Aorta (tissue), 5 donors: ENCODE measurements at regions not wholly inside any gene's neighbourhood (a gene's known extent, or its start where the extent isn't known, plus 50 kb on each side); places are given as distances from the start of the nearest gene placed in this dataset.

Source experiments
- ATAC-seq: fragments of 200-7000 bp; cut with Tn5 transposase; one replicate; pipeline ENCODE4 v1.9.1; 2022; ENCODE audit warnings: moderate library complexity; ENCODE audit not compliant: low FRiP score
- DNase-seq, 2 donors: peaks; one replicate each; pipeline ENCODE4 v3.0.0-alpha.2; 2020
- H3K27ac ChIP-seq, 2 donors: one replicate each; pipeline ENCODE4 v1.5.1; 2013; ENCODE audit warnings: low read length in 2 of 2, mild to moderate bottlenecking in 2 of 2, moderate library complexity in 2 of 2, control low read depth in 1 of 2, inconsistent platforms in 1 of 2, low read depth in 1 of 2
- H3K27me3 ChIP-seq, 2 donors: one replicate each; pipeline ENCODE4 v1.6.1; 2013; ENCODE audit warnings: control low read depth in 1 of 2, low read length in 1 of 2, mild to moderate bottlenecking in 1 of 2, moderate library complexity in 1 of 2; ENCODE audit not compliant: insufficient read depth in 2 of 2, control insufficient read depth in 1 of 2
- H3K36me3 ChIP-seq, 2 donors: one replicate each; pipeline ENCODE4 v1.6.1; 2013; ENCODE audit warnings: control low read depth in 1 of 2, low read length in 1 of 2, mild to moderate bottlenecking in 1 of 2; ENCODE audit not compliant: insufficient read depth in 2 of 2, control insufficient read depth in 1 of 2
- H3K4me1 ChIP-seq, 2 donors: one replicate each; pipeline ENCODE4 v1.6.1; 2013; ENCODE audit warnings: low read length in 2 of 2, control low read depth in 1 of 2, mild to moderate bottlenecking in 1 of 2, moderate library complexity in 1 of 2; ENCODE audit not compliant: insufficient read depth in 2 of 2, control insufficient read depth in 1 of 2
- H3K4me3 ChIP-seq, 2 donors: one replicate each; pipeline ENCODE4 v1.5.1; 2013; ENCODE audit warnings: low read length in 2 of 2, control low read depth in 1 of 2, mild to moderate bottlenecking in 1 of 2
- H3K9me3 ChIP-seq: one replicate; pipeline ENCODE4 v1.6.1; 2013; ENCODE audit warnings: mild to moderate bottlenecking, low read length; ENCODE audit not compliant: control insufficient read depth
- WGBS, 2 donors: extraction: QIAGEN DNeasy Blood & Tissue Kit; methylation state at CpG; one replicate each; pipeline ENCODE4 v1.1.7; 2013; 5-methylcytosine and 5-hydroxymethylcytosine counted together
- intact Hi-C, 2 donors: fragments of 100-400 bp; cut with DNase I; formaldehyde crosslinking; loops; one replicate each; pipeline versions ENCODE4 v1.14.2 to v1.15.0; 2022
- donor health status: healthy with polysubstance abuse.
- donor health status: Bipolar disorder and iron deficiency.
- donor health status: DM: no; HTN: no; CAD: no.
- donor health status: DM: no; HTN: no; CAD: no.
- donor health status: DM: yes; HTN: yes; CAD: no.

DNA sequence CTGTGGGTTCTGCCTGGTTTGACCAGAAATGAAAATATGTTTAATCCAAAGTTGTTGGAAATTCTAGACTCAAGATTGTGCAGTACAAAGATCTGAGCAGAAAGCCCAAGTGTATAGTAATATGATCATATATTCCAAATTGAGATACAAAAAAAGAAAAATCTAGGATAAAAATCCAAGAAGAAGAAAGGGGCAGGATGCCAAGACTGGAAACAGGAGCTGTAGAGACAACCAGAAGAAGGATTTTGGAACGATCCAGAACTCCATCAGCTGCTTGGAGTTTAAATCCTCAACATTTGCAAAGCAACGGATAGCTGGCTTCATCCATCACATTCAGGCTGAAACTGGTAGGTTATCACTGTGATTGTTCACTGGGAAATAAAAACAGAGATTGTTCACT lies 333.6 kb upstream of the UBE2E3 start:
- no peak for ATAC-seq
- intact Hi-C loops = no loop called here
- WGBS, 2 donors = 41 to 44% methylated on average over 2 of the region's 2 CpGs
- no peaks in the 10 kb centered on the region for H3K36me3 ChIP-seq
- no peak for DNase-seq
- H3K9me3 ChIP-seq = no peaks in the 10 kb centered on the region
- peaks cover 0 to 3% of the 10 kb centered on the region in 2 donors for H3K27me3 ChIP-seq
- H3K27ac ChIP-seq = no peak overlapping the region
- H3K4me1 ChIP-seq = no peaks in the 10 kb centered on the region
- H3K4me3 ChIP-seq = no peak overlapping the region

DNA sequence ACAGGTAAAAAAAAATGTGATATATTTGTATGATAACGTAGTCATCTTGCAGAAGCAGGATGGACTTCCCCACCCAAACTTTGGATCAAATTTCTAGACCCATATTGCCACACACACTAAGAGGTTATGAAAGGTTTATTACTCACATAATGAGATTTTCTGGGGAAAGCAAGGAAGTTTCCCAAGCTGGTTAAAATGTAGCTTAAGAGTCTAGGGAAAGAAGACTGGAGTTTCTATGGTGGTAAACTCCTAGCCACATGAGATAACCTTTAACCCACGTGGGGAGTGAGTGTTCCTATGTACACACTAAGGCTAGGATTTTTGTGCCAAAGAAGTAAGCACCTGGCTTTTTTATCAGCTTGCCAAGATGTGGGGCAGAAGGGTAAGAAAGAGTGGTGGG lies 335.7 kb upstream of the UBE2E3 start:
- ATAC-seq (no peak), DNase-seq (no peak)
- H3K27ac ChIP-seq = no peak overlapping the region
- intact Hi-C loops = no loop called here
- H3K4me3 ChIP-seq = no peak overlapping the region
- no peaks in the 10 kb centered on the region for H3K27me3 ChIP-seq
- H3K9me3 ChIP-seq = no peaks in the 10 kb centered on the region
- no peaks in the 10 kb centered on the region for H3K36me3 ChIP-seq
- 69 to 72% methylated on average over 2 of the region's 2 CpGs for WGBS, 2 donors
- H3K4me1 ChIP-seq = no peaks in the 10 kb centered on the region

DNA sequence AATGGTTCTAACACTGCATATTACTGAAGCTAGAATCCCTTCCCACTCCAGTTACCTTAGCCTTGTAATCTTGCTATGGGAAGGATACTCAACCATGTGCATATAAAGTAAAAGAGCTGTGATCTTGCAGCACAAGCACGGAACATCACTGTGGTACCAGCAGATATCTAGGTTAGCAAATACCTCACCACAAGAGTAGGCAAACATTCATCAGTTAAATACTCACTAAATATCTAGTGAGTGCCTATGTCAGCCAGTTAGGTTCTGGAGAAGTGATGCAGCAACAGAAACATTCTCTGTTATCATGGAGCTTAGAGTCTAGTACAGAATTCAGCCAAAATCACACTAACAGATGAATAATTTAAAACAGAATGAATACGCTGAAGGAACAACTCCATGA lies 349.6 kb upstream of the UBE2E3 start:
- H3K27ac ChIP-seq = no peak overlapping the region
- no peaks in the 10 kb centered on the region for H3K4me1 ChIP-seq
- H3K36me3 ChIP-seq = no peaks in the 10 kb centered on the region
- intact Hi-C loops = no loop called here
- 84 to 92% methylated on average over 2 of the region's 2 CpGs for WGBS, 2 donors
- no peaks in the 10 kb centered on the region for H3K27me3 ChIP-seq
- ATAC-seq (no peak), DNase-seq (no peak)
- H3K4me3 ChIP-seq = no peak overlapping the region
- no peaks in the 10 kb centered on the region for H3K9me3 ChIP-seq

DNA sequence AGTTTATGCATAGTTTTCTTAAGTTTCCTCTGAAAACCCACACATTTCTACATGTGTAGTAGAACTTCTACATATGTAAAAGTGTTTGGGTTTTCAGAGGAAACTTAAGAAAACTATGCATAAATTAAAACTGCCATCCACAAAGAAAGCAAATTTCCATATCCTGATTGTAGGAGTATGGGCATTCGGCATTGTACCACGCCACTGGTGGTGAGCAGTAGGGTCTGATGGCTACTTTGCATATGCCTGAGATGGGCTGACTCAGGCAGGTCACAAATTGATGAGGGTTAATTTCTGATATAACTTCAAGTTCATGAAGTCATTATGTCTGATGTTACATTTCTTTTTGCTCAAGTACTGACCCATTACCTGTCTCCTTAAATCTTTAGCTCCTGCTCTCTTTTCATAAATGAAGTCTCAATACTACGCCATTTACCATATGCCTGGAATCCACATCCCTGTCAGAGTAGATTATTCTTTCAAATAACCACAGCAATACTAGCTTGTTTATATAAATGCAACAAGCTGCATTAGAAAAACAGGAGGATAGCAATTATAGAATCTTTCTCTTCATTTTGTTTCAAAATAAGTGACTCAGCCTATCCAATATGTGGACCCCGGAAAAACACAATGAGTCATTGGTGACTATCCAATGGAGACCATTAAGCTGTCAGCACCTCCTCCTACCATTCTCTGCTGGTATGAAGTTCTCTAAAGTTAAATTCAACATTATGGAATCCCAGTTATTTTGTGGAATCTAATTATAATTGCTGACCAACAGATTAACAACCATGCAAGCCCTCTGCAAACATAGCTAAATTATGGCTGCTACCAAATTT lies 355.2 kb upstream of the UBE2E3 start:
- no peaks in the 10 kb centered on the region for H3K27me3 ChIP-seq
- WGBS, 2 donors = 67 to 70% methylated on average over 4 of the region's 4 CpGs
- no peak overlapping the region for H3K27ac ChIP-seq
- intact Hi-C loops = no loop called here
- no peaks in the 10 kb centered on the region for H3K9me3 ChIP-seq
- DNase-seq = no peak
- H3K4me3 ChIP-seq = no peak overlapping the region
- ATAC-seq = no peak
- H3K36me3 ChIP-seq = no peaks in the 10 kb centered on the region
- no peaks in the 10 kb centered on the region for H3K4me1 ChIP-seq

DNA sequence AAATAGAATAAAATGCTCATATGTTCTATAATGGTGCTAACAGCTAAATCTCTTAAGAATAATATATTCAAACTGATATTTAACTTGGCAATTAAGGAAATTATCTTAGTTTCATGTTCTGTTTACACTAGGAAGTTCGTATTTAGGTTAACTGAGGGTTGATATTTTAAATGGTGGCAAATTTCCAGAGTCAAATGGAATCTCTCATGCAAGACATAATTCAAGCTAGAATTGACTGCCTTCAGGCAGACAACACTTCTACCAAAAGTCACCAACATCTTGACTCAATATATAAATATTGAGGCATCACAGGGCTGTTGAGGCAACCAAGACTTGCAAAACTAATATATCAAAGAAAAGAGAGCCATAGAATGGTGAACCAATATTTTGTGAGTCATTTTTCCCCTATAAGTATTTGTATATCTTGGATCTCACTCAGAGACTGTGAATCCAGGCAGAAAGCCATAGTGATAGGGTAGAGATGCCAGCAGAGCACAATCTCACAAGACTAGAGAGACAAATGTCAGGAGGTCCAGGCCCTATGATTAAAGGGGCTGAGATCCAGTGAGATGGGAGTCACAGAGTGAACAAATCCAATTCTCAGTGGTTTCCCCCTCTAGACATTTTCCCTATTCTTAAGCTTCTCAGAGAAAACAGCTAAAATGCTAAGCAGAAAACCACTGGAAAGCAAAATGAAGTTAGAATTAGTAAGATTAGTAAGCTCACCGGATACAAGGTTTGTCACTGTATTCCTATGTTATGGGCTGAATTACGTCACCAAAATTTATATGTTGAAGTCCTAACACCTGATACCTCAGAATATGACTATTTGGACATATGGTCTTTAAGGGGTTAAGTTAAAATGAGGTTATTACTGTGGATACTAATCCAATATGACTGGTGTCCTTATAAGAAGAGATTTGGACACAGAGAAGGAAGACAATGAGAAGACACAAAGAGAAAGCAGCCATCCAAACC lies 358.2 kb upstream of the UBE2E3 start:
- Histone ChIP-seq H3K4me1 (no peaks in the 10 kb centered on the region), H3K27me3 (no peaks in the 10 kb centered on the region), H3K4me3 (no peak overlapping the region), H3K9me3 (no peaks in the 10 kb centered on the region), H3K27ac (no peak overlapping the region), H3K36me3 (no peaks in the 10 kb centered on the region)
- no peak for ATAC-seq
- 62% methylated on average over 3 of the region's 3 CpGs for WGBS, 2 donors
- intact Hi-C loops = no loop called here
- DNase-seq = no peak

DNA sequence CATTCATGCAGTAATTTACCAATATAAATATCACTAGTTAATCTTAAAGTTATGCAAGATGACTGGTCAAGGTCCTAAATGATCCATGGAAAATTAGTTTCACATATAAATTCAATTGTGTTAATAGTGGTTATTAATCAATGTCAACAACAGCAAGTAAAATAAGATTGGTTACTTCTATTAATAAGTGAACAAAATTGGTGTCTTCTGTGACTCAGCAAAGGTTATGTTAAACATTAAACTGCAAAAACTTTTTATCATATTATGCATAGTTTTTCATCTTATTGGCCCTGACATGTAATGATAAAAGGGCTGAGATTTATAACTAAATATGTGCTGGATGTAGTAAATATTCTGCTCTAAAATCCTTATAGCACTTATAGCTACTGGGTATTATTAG lies 359.0 kb upstream of the UBE2E3 start:
- no peaks in the 10 kb centered on the region for H3K9me3 ChIP-seq
- H3K27ac ChIP-seq = no peak overlapping the region
- no peaks in the 10 kb centered on the region for H3K4me1 ChIP-seq
- DNase-seq = no peak
- ATAC-seq = no peak
- H3K27me3 ChIP-seq = no peaks in the 10 kb centered on the region
- intact Hi-C loops = no loop called here
- no peaks in the 10 kb centered on the region for H3K36me3 ChIP-seq
- H3K4me3 ChIP-seq = no peak overlapping the region

DNA sequence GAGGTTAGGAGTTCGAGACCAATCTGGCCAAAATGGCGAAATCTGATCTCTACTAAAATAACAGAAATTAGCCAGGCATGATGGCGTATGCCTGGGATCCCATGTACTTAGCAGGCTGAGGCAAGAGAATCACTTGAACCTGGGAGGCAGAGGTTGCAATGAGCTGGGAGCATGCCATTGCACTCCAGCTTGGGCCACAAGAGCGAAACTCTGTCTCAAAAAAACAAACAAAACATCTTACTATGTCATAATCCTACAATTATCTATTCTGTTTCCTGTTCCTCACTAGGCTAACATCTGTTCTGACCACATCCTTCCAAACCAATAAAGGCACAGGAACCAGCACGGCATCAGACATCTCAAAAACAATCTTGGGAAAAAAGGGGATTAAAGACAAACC lies 361.8 kb upstream of the UBE2E3 start:
- no peaks in the 10 kb centered on the region for H3K36me3 ChIP-seq
- intact Hi-C loops = no loop called here
- no peaks in the 10 kb centered on the region for H3K9me3 ChIP-seq
- DNase-seq (no peak), ATAC-seq (no peak)
- H3K4me3 ChIP-seq = no peak overlapping the region
- 78 to 86% methylated on average over 5 of the region's 5 CpGs for WGBS, 2 donors
- no peaks in the 10 kb centered on the region for H3K27me3 ChIP-seq
- H3K27ac ChIP-seq = no peak overlapping the region
- no peaks in the 10 kb centered on the region for H3K4me1 ChIP-seq

DNA sequence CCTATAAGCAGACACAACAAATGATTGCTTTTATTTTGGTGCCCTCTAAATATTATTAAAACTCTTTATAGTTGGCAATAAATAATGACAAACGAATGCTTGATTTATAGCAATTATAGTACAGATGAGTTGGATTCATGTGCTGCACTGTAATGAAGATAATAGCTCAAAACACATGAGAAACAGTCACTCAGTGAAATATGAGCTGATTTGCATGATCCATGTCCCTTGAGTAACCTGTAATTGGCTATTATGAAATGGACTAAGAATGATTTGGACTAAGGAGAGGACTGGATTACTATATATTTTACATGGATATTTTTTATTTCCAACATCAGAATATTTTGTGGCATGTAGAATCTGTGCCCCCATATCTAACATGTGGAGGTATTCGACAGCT lies 365.6 kb upstream of the UBE2E3 start:
- no peak overlapping the region for H3K27ac ChIP-seq
- no peaks in the 10 kb centered on the region for H3K36me3 ChIP-seq
- no peak for ATAC-seq
- no peak overlapping the region for H3K4me3 ChIP-seq
- no peaks in the 10 kb centered on the region for H3K4me1 ChIP-seq
- intact Hi-C loops = no loop called here
- 81 to 84% methylated on average over 2 of the region's 2 CpGs for WGBS, 2 donors
- no peak for DNase-seq
- no peaks in the 10 kb centered on the region for H3K9me3 ChIP-seq
- H3K27me3 ChIP-seq = no peaks in the 10 kb centered on the region
